Endothelial cell of umbilical vein (primary cell): ENCODE measurements at regions not wholly inside any gene's neighbourhood (a gene's known extent, or its start where the extent isn't known, plus 50 kb on each side); places are given as distances from the start of the nearest gene placed in this dataset.

Experiments used
- BruUV-seq: library from RNA; stranded (reverse); fragments of 400-500 nt; replicated peaks from 2 replicates; lab custom pipeline; 2021; lab: Mats Ljungman, UMichigan
- CTCF ChIA-PET: fragments of 300-600, 350-600 bp; sonication (Branson Sonifier 250); formaldehyde crosslinking; loops from one replicate; lab custom pipeline; 2021; ENCODE audit warnings: antibody characterized with exemption, inconsistent platforms; lab: Charles Lee
- POLR2A ChIA-PET: fragments of 300-600, 350-600 bp; sonication (Branson Sonifier 250); formaldehyde crosslinking; loops from one replicate; lab custom pipeline; 2021; ENCODE audit warnings: antibody characterized with exemption, inconsistent platforms; lab: Charles Lee
- DNase-seq: peaks from one replicate; pipeline ENCODE4 v3.0.0-alpha.2; 2011; ENCODE audit warnings: low read depth, low spot score
- FAIRE-seq: peaks from 2 replicates; lab custom pipeline; 2011; peaks lifted over from hg19 to GRCh38; lab: Jason Lieb, UNC
- H2AFZ ChIP-seq: 2 replicates; pipeline ENCODE4 v1.6.0; 2012; ENCODE audit warnings: low read depth, low read length, control low read depth, inconsistent platforms
- H3K27ac ChIP-seq: 2 replicates; pipeline ENCODE4 v1.5.1; 2011; ENCODE audit warnings: low read depth, mild to moderate bottlenecking, control low read depth, low read length, moderate library complexity; ENCODE audit not compliant: insufficient read depth
- H3K27me3 ChIP-seq, 2 experiments: 2 replicates each; pipeline versions ENCODE4 v1.6.0 to v1.6.1; 2011; ENCODE audit warnings: low read length in 2 of 2, mixed read lengths in 1 of 2; ENCODE audit not compliant: control insufficient read depth in 2 of 2, insufficient read depth in 2 of 2
- H3K36me3 ChIP-seq, 2 experiments: 2 replicates in 1 of 2; 3 replicates in 1 of 2; pipeline ENCODE4 v1.5.1; 2011; ENCODE audit warnings: low read length in 2 of 2, mild to moderate bottlenecking in 1 of 2, moderate library complexity in 1 of 2; ENCODE audit not compliant: control insufficient read depth in 2 of 2, insufficient read depth in 2 of 2; ENCODE audit errors: extremely low read depth in 1 of 2
- H3K4me1 ChIP-seq: 3 replicates; pipeline ENCODE4 v1.5.1; 2011; ENCODE audit warnings: mild to moderate bottlenecking, low read length; ENCODE audit not compliant: control insufficient read depth, insufficient read depth; ENCODE audit errors: extremely low read depth
- H3K4me2 ChIP-seq: 2 replicates; pipeline ENCODE4 v1.6.1; 2011; ENCODE audit warnings: low read length, control low read depth, mixed read lengths; ENCODE audit not compliant: insufficient read depth
- H3K4me3 ChIP-seq, 3 experiments: fragments of 200-600 bp in 1 of 3; sonication (generic), shearing (Covaris generic) in 1 of 3; replicated peaks in 1 of 3; 2 replicates each; pipeline ENCODE4 v1.5.1; 2011 to 2016; ENCODE audit warnings: control low read depth in 3 of 3, low read length in 3 of 3, mild to moderate bottlenecking in 2 of 3, inconsistent platforms in 1 of 3, low read depth in 1 of 3, moderate library complexity in 1 of 3; ENCODE audit not compliant: insufficient read depth in 1 of 3
- H3K79me2 ChIP-seq: 2 replicates; pipeline ENCODE4 v1.6.0; 2012; ENCODE audit warnings: low read length, inconsistent platforms; ENCODE audit not compliant: control insufficient read depth, insufficient read depth
- H3K9ac ChIP-seq: replicated peaks from 2 replicates; pipeline ENCODE3; 2011; ENCODE audit warnings: low read length, control low read depth; ENCODE audit not compliant: insufficient read depth; ENCODE audit errors: extremely low read depth
- H3K9me1 ChIP-seq: replicated peaks from 3 replicates; pipeline ENCODE4 v1.6.0; 2011; ENCODE audit warnings: mild to moderate bottlenecking, low read length; ENCODE audit not compliant: control insufficient read depth, insufficient read depth; ENCODE audit errors: extremely low read depth
- H3K9me3 ChIP-seq: replicated peaks from 2 replicates; pipeline ENCODE4 v1.5.1; 2012; ENCODE audit warnings: low read length, inconsistent platforms; ENCODE audit not compliant: control insufficient read depth, insufficient read depth
- H4K20me1 ChIP-seq: replicated peaks from 2 replicates; pipeline ENCODE3; 2011; ENCODE audit warnings: mild to moderate bottlenecking, low read length; ENCODE audit not compliant: control insufficient read depth, insufficient read depth; ENCODE audit errors: extremely low read depth
- EZH2 ChIP-seq: IDR thresholded peaks from 2 replicates; pipeline ENCODE4 v1.6.1; 2012; ENCODE audit warnings: borderline replicate concordance, low read depth, mild to moderate bottlenecking, moderate library complexity, low read length, inconsistent platforms; ENCODE audit not compliant: severe bottlenecking
- FOS ChIP-seq: IDR thresholded peaks from 2 replicates; pipeline ENCODE4 v1.6.1; 2011; ENCODE audit warnings: mild to moderate bottlenecking, low read length, moderate library complexity, borderline replicate concordance; ENCODE audit not compliant: insufficient read depth
- GATA2 ChIP-seq: IDR thresholded peaks from 2 replicates; pipeline ENCODE4 v1.7.0; 2011; ENCODE audit warnings: low read depth, mild to moderate bottlenecking, moderate library complexity, mixed read lengths, low read length; ENCODE audit not compliant: insufficient read length, insufficient read depth
- JUN ChIP-seq: IDR thresholded peaks from 2 replicates; pipeline ENCODE4 v1.6.1; 2011; ENCODE audit warnings: borderline replicate concordance, low read depth; ENCODE audit not compliant: insufficient read length, insufficient read depth
- MYC ChIP-seq: IDR thresholded peaks from one replicate; pipeline ENCODE4 v1.6.1; 2011; ENCODE audit warnings: mild to moderate bottlenecking, low read depth, low read length
- POLR2A ChIP-seq: IDR thresholded peaks from 2 replicates; pipeline ENCODE4 v1.6.1; 2012; ENCODE audit warnings: low read depth, mild to moderate bottlenecking, control low read depth, low read length
- POLR2AphosphoS5 ChIP-seq: IDR thresholded peaks from 2 replicates; pipeline ENCODE4 v1.6.1; 2012; ENCODE audit warnings: low read depth, mild to moderate bottlenecking, control low read depth, low read length, moderate library complexity; ENCODE audit not compliant: insufficient read depth
- dilution Hi-C: fragments of 300-500 bp; cut with MboI; formaldehyde crosslinking; loops from one replicate; pipeline ENCODE4 v1.15.0; 2019; ENCODE audit warnings: low sequenced_read_pairs; ENCODE audit not compliant: extremely low pct_ligation_motif_present
- intact Hi-C: fragments of 100-400 bp; cut with micrococcal nuclease; formaldehyde crosslinking; loops from one replicate; pipeline ENCODE4 v1.10.0; 2022
- TF ChIP-seq, protein P1 (sequence below), 2 donors: IDR thresholded peaks; 1 replicate in 1 of 2; 2 replicates in 1 of 2; pipeline ENCODE4 v1.5.1; 2011; ENCODE audit warnings: low read length in 2 of 2, mild to moderate bottlenecking in 2 of 2, moderate library complexity in 2 of 2, control low read depth in 1 of 2, inconsistent platforms in 1 of 2, low read depth in 1 of 2; ENCODE audit not compliant: insufficient read depth in 1 of 2; ENCODE audit errors: extremely low read depth in 1 of 2
- TF ChIP-seq, protein P2 (sequence below): IDR thresholded peaks from 2 replicates; pipeline ENCODE4 v1.6.1; 2011; ENCODE audit not compliant: insufficient read depth, insufficient read length

DNA sequence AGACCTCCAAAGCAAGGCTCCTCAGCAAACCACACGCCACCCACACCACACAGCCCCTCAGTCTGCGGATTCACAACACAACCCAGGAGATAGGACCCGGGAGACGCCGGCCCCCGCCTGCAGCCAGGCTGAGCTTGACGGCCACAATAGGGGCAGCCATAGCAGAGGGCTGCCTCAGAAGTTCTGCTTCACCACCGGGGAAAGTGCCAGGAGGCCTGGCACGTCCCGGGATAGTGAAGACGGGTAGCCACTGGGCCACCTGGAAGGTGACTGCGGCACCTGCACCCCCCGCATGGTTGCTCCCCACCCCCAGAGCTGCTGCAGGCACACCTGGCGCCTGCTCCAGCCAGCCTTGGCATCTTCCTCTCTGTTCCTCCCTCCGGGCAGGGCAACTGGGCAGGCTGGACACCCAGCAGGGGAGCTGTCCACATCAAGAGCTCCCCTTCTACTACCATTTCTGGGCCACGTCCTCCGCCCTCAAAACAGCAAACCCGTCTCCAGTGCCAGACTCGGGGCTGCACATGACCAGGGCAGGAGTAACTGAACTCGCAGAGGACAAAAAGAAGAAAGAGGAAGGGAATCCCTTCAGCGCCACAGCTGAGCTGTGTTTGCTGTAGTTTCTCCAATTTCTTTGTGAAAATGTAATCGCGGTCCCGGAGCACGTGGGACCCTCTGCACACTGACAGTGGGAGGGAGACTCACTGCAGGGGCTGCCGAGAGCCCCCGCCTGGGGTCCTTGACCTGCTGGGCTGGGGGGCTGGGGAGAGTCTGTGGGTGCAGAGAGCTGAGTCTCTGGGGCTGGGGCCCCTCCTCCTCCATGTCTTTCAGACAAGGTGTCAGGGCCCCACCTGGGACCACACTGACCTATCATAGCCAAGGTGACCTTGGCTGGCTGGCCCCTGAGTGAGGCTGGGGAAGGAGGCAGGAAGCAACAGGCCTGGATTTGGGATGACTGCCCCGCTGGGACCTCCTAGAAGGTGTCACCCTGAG, 74.2 kb upstream of the C14orf180 start:
- Histone ChIP-seq H3K9ac (no peak overlapping the region), H3K9me3 (no peaks in the 10 kb centered on the region), H3K4me1 (no peaks in the 10 kb centered on the region), H3K4me2 (no peak overlapping the region), H3K4me3 (no peak overlapping the region), H3K9me1 (no peaks in the 10 kb centered on the region), H4K20me1 (no peaks in the 10 kb centered on the region), H3K79me2 (no peaks in the 10 kb centered on the region), H3K27ac (no peak overlapping the region), H3K36me3 (no peaks in the 10 kb centered on the region), H2AFZ (no peak overlapping the region), H3K27me3 (no peaks in the 10 kb centered on the region)
- TF ChIP-seq GATA2: no peak
- TF ChIP-seq FOS: no peak
- no peak for TF ChIP-seq POLR2A
- no peak for TF ChIP-seq MYC
- TF ChIP-seq POLR2AphosphoS5: no peak
- no peak for TF ChIP-seq EZH2
- TF ChIP-seq JUN: no peak
- TF ChIP-seq, protein P1, sequence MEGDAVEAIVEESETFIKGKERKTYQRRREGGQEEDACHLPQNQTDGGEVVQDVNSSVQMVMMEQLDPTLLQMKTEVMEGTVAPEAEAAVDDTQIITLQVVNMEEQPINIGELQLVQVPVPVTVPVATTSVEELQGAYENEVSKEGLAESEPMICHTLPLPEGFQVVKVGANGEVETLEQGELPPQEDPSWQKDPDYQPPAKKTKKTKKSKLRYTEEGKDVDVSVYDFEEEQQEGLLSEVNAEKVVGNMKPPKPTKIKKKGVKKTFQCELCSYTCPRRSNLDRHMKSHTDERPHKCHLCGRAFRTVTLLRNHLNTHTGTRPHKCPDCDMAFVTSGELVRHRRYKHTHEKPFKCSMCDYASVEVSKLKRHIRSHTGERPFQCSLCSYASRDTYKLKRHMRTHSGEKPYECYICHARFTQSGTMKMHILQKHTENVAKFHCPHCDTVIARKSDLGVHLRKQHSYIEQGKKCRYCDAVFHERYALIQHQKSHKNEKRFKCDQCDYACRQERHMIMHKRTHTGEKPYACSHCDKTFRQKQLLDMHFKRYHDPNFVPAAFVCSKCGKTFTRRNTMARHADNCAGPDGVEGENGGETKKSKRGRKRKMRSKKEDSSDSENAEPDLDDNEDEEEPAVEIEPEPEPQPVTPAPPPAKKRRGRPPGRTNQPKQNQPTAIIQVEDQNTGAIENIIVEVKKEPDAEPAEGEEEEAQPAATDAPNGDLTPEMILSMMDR (IDR thresholded peaks at IDR 0.05; ENCODE audit: extremely low read depth in 1 of 2, insufficient read depth in 1 of 2, low read depth in 1 of 2, low read length in 2 of 2): no peak
- TF ChIP-seq, protein P2, sequence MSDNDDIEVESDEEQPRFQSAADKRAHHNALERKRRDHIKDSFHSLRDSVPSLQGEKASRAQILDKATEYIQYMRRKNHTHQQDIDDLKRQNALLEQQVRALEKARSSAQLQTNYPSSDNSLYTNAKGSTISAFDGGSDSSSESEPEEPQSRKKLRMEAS: no peak
- dilution Hi-C loops: no loop called here
- no TSS peak for BruUV-seq
- DNase-seq (no peak), FAIRE-seq (no peak)
- CTCF ChIA-PET: no interaction called here
- intact Hi-C loops: no loop called here
- POLR2A ChIA-PET: no interaction called here
